ENCODE measurements at regions not wholly inside any gene's neighbourhood (a gene's known extent, or its start where the extent isn't known, plus 50 kb on each side); places are given as distances from the start of the nearest gene placed in this dataset.

- TF ChIP-seq TCF12 (IDR thresholded peaks at IDR 0.05; ENCODE audit: low read depth, low read length): 0 out of 2 replicates have a peak, but pooled peaks have one; percentile 9
- no peak for TF ChIP-seq MYC (IDR thresholded peaks at IDR 0.05; ENCODE audit: insufficient read depth, insufficient read length, insufficient replicate concordance, low read length, severe bottlenecking)
- TF ChIP-seq MTA2 (IDR thresholded peaks at IDR 0.05; ENCODE audit: low read depth): peak; percentile 55
- TF ChIP-seq ZBTB33 (IDR thresholded peaks at IDR 0.05): no peak
- TF ChIP-seq CUX1 (IDR thresholded peaks at IDR 0.05; ENCODE audit: insufficient replicate concordance, low read depth, low read length): peak; percentile 22
- no peak for TF ChIP-seq MXI1 (IDR thresholded peaks at IDR 0.05; ENCODE audit: low read depth, low read length)
- no peak for TF ChIP-seq HDGF (IDR thresholded peaks at IDR 0.05)
- TF ChIP-seq IKZF2 (IDR thresholded peaks at IDR 0.05): peak; percentile 49 to 70; a peak in 2 of 4 replicates
- TF ChIP-seq RAD51 (IDR thresholded peaks at IDR 0.05): no peak
- TF ChIP-seq POLR2AphosphoS5 (IDR thresholded peaks at IDR 0.05; ENCODE audit: low read length): no peak
- no peak for TF ChIP-seq ASH2L (IDR thresholded peaks at IDR 0.05; ENCODE audit: borderline replicate concordance, low read depth)
- TF ChIP-seq NR2F1 (conservative IDR thresholded peaks at IDR 0.05): peak; percentile 94
- TF ChIP-seq ZNF274 (IDR thresholded peaks at IDR 0.05; ENCODE audit: insufficient read depth, insufficient read length): no peak
- TF ChIP-seq HDAC2 (IDR thresholded peaks at IDR 0.05): no peak
- TF ChIP-seq, protein P1, sequence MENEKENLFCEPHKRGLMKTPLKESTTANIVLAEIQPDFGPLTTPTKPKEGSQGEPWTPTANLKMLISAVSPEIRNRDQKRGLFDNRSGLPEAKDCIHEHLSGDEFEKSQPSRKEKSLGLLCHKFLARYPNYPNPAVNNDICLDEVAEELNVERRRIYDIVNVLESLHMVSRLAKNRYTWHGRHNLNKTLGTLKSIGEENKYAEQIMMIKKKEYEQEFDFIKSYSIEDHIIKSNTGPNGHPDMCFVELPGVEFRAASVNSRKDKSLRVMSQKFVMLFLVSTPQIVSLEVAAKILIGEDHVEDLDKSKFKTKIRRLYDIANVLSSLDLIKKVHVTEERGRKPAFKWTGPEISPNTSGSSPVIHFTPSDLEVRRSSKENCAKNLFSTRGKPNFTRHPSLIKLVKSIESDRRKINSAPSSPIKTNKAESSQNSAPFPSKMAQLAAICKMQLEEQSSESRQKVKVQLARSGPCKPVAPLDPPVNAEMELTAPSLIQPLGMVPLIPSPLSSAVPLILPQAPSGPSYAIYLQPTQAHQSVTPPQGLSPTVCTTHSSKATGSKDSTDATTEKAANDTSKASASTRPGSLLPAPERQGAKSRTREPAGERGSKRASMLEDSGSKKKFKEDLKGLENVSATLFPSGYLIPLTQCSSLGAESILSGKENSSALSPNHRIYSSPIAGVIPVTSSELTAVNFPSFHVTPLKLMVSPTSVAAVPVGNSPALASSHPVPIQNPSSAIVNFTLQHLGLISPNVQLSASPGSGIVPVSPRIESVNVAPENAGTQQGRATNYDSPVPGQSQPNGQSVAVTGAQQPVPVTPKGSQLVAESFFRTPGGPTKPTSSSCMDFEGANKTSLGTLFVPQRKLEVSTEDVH (IDR thresholded peaks at IDR 0.05; ENCODE audit: low read depth, partially characterized antibody): no peak
- no peak for TF ChIP-seq MYB (IDR thresholded peaks at IDR 0.05; ENCODE audit: borderline replicate concordance, low read depth, low read length)
- TF ChIP-seq EP300 (IDR thresholded peaks at IDR 0.05; ENCODE audit: borderline replicate concordance in 1 of 2, control insufficient read depth in 1 of 2, low read depth in 2 of 2, low read length in 2 of 2): peak; percentile 14 to 66; a peak in 3 of 4 replicates
- TF ChIP-seq SRF (IDR thresholded peaks at IDR 0.05; ENCODE audit: low read depth in 2 of 2, low read length in 2 of 2): peak; percentile 65 to 93
- TF ChIP-seq E4F1 (IDR thresholded peaks at IDR 0.05; ENCODE audit: borderline replicate concordance, partially characterized antibody): no peak
These were observed 127.2 kb downstream of the NFKBIZ start (continued) for GRCh38 chr3:101976473-101976872.
